ENCODE measurements at regions not wholly inside any gene's neighbourhood (a gene's known extent, or its start where the extent isn't known, plus 50 kb on each side); places are given as distances from the start of the nearest gene placed in this dataset.

DNA sequence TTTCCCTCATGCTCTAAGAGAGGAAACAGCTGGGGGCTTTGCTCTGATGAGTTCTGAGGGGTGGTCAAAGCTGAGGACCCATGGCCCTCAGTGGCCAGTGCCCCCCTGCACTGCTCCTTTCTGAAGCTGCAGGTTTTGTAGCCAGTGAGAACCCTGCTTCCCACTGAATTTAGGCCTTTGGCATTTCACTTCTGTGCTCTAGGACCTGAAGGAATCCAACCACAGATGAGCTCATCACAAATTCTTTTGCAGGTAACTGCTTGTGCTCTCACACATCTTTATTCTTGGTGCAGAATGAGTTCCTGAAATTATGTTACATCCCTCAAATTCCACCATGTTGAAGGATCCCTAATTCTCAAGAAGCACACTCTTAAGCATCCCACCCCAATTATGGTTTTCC, 248.7 kb upstream of the IRF2BP2 start:
- ChIA-PET CTCF (no interaction called here), POLR2A (no interaction called here), RAD21 (ENCODE audit: low non-redundant PET in 1 of 2, low total read pairs in 2 of 2, uncharacterized antibody in 2 of 2, unreplicated experiment in 2 of 2) (no interaction called here)
- Histone ChIP-seq H4K20me1 (ENCODE audit: insufficient read depth) (no peaks in the 10 kb centered on the region), H3K27me3 (ENCODE audit: insufficient read depth, low read length) (no peaks in the 10 kb centered on the region), H2AFZ (ENCODE audit: low read depth, low read length, poor library complexity, severe bottlenecking) (no peak overlapping the region), H3K4me1 (ENCODE audit: control insufficient read depth in 1 of 2, insufficient read depth in 2 of 2, low read length in 2 of 2) (no peaks in the 10 kb centered on the region), H3K9me2 (ENCODE audit: insufficient read depth) (no peaks in the 10 kb centered on the region), H3K79me2 (ENCODE audit: insufficient read depth, low read length) (no peaks in the 10 kb centered on the region), H3K4me3 (replicated peaks in 1 of 2; ENCODE audit: low read depth in 1 of 2, low read length in 2 of 2) (no peak overlapping the region), H3K9me3 (ENCODE audit: control insufficient read depth in 1 of 2, insufficient read depth in 1 of 2, low read depth in 1 of 2, low read length in 2 of 2) (no peaks in the 10 kb centered on the region), H3K9ac (ENCODE audit: low read length) (no peak overlapping the region), H3K4me2 (ENCODE audit: low read length) (no peak overlapping the region), H3K36me3 (ENCODE audit: control insufficient read depth in 1 of 2, insufficient read depth in 2 of 2, low read length in 2 of 2) (no peaks in the 10 kb centered on the region), H3K27ac (ENCODE audit: low read depth, low read length) (no peak overlapping the region)
- intact Hi-C loops (cut with micrococcal nuclease) = no loop called here
- no TSS peak for BruUV-seq (replicated peaks)
- TF ChIP-seq, protein P1, sequence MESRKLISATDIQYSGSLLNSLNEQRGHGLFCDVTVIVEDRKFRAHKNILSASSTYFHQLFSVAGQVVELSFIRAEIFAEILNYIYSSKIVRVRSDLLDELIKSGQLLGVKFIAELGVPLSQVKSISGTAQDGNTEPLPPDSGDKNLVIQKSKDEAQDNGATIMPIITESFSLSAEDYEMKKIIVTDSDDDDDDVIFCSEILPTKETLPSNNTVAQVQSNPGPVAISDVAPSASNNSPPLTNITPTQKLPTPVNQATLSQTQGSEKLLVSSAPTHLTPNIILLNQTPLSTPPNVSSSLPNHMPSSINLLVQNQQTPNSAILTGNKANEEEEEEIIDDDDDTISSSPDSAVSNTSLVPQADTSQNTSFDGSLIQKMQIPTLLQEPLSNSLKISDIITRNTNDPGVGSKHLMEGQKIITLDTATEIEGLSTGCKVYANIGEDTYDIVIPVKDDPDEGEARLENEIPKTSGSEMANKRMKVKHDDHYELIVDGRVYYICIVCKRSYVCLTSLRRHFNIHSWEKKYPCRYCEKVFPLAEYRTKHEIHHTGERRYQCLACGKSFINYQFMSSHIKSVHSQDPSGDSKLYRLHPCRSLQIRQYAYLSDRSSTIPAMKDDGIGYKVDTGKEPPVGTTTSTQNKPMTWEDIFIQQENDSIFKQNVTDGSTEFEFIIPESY (IDR thresholded peaks at IDR 0.05; ENCODE audit: extremely low read depth, insufficient replicate concordance, low read length) = no peak
- TF ChIP-seq, protein P2, sequence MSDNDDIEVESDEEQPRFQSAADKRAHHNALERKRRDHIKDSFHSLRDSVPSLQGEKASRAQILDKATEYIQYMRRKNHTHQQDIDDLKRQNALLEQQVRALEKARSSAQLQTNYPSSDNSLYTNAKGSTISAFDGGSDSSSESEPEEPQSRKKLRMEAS (IDR thresholded peaks at IDR 0.05) = no peak
- TF ChIP-seq CBX3 (IDR thresholded peaks at IDR 0.05; ENCODE audit: low read depth) = no peak
- no peak for TF ChIP-seq CEBPB (IDR thresholded peaks at IDR 0.05; ENCODE audit: low read depth)
- TF ChIP-seq YY1 (IDR thresholded peaks at IDR 0.05; ENCODE audit: extremely low read depth, insufficient replicate concordance, low read depth, low read length) = no peak
- DNase-seq (ENCODE audit: low read depth, low spot score) (no peak), ATAC-seq (no peak)

DNA sequence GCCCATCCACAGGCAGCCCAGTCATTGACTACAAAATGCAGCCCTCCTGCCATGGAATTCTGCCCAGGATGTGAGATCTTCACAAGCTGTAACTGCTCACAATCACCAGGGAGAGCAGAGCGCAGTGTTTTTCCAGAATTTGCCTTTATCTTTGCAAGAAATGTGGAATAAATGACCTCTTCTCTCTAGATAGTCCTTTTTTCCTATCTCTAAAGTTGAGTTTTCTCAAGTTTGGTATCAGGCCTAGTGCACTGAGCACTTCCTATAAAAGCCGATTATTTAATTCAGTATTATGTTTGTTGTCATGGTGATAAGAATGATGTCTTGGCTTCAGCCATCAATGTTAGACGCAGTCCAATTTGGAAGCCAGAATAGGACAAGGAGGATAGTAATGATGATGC, 246.9 kb upstream of the IRF2BP2 start:
- Histone ChIP-seq H3K4me1 (ENCODE audit: control insufficient read depth in 1 of 2, insufficient read depth in 2 of 2, low read length in 2 of 2) (no peaks in the 10 kb centered on the region), H3K9me2 (ENCODE audit: insufficient read depth) (no peaks in the 10 kb centered on the region), H4K20me1 (ENCODE audit: insufficient read depth) (no peaks in the 10 kb centered on the region), H3K79me2 (ENCODE audit: insufficient read depth, low read length) (no peaks in the 10 kb centered on the region), H3K4me2 (ENCODE audit: low read length) (no peak overlapping the region), H3K9ac (ENCODE audit: low read length) (no peak overlapping the region), H3K36me3 (ENCODE audit: control insufficient read depth in 1 of 2, insufficient read depth in 2 of 2, low read length in 2 of 2) (no peaks in the 10 kb centered on the region), H2AFZ (ENCODE audit: low read depth, low read length, poor library complexity, severe bottlenecking) (no peak overlapping the region), H3K9me3 (ENCODE audit: control insufficient read depth in 1 of 2, insufficient read depth in 1 of 2, low read depth in 1 of 2, low read length in 2 of 2) (no peaks in the 10 kb centered on the region), H3K27me3 (ENCODE audit: insufficient read depth, low read length) (no peaks in the 10 kb centered on the region), H3K4me3 (replicated peaks in 1 of 2; ENCODE audit: low read depth in 1 of 2, low read length in 2 of 2) (no peak overlapping the region), H3K27ac (ENCODE audit: low read depth, low read length) (no peak overlapping the region)
- RAD21 ChIA-PET (ENCODE audit: low non-redundant PET in 1 of 2, low total read pairs in 2 of 2, uncharacterized antibody in 2 of 2, unreplicated experiment in 2 of 2) = no interaction called here
- DNase-seq (ENCODE audit: low read depth, low spot score) (no peak), ATAC-seq (no peak)
- CTCF ChIA-PET = no interaction called here
- POLR2A ChIA-PET = no interaction called here
- no TSS peak for BruUV-seq (replicated peaks)
- intact Hi-C loops (cut with micrococcal nuclease) = no loop called here
- TF ChIP-seq, protein P1 (IDR thresholded peaks at IDR 0.05; ENCODE audit: extremely low read depth, insufficient replicate concordance, low read length) = no peak
- TF ChIP-seq POLR2A (IDR thresholded peaks at IDR 0.05; ENCODE audit: borderline replicate concordance, extremely low read depth, insufficient read depth, insufficient read length) = no peak
- TF ChIP-seq JUND (IDR thresholded peaks at IDR 0.05) = no peak
- TF ChIP-seq, protein P3, sequence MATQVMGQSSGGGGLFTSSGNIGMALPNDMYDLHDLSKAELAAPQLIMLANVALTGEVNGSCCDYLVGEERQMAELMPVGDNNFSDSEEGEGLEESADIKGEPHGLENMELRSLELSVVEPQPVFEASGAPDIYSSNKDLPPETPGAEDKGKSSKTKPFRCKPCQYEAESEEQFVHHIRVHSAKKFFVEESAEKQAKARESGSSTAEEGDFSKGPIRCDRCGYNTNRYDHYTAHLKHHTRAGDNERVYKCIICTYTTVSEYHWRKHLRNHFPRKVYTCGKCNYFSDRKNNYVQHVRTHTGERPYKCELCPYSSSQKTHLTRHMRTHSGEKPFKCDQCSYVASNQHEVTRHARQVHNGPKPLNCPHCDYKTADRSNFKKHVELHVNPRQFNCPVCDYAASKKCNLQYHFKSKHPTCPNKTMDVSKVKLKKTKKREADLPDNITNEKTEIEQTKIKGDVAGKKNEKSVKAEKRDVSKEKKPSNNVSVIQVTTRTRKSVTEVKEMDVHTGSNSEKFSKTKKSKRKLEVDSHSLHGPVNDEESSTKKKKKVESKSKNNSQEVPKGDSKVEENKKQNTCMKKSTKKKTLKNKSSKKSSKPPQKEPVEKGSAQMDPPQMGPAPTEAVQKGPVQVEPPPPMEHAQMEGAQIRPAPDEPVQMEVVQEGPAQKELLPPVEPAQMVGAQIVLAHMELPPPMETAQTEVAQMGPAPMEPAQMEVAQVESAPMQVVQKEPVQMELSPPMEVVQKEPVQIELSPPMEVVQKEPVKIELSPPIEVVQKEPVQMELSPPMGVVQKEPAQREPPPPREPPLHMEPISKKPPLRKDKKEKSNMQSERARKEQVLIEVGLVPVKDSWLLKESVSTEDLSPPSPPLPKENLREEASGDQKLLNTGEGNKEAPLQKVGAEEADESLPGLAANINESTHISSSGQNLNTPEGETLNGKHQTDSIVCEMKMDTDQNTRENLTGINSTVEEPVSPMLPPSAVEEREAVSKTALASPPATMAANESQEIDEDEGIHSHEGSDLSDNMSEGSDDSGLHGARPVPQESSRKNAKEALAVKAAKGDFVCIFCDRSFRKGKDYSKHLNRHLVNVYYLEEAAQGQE (IDR thresholded peaks at IDR 0.05; ENCODE audit: low read depth) = no peak
- TF ChIP-seq, protein P4, sequence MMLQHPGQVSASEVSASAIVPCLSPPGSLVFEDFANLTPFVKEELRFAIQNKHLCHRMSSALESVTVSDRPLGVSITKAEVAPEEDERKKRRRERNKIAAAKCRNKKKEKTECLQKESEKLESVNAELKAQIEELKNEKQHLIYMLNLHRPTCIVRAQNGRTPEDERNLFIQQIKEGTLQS (IDR thresholded peaks at IDR 0.05) = no peak
- TF ChIP-seq SP1 (IDR thresholded peaks at IDR 0.05; ENCODE audit: low read depth) = no peak
- no peak for TF ChIP-seq ELF1 (IDR thresholded peaks at IDR 0.05; ENCODE audit: borderline replicate concordance, low read depth)
- no peak for TF ChIP-seq EZH2phosphoT487 (IDR thresholded peaks at IDR 0.05; ENCODE audit: borderline replicate concordance)
- no peak for TF ChIP-seq CEBPB (IDR thresholded peaks at IDR 0.05; ENCODE audit: low read depth)
- TF ChIP-seq TCF7L2 (IDR thresholded peaks at IDR 0.05; ENCODE audit: borderline replicate concordance, extremely low read depth, insufficient read depth, insufficient read length) = no peak
